ENCODE measurements at regions not wholly inside any gene's neighbourhood (a gene's known extent, or its start where the extent isn't known, plus 50 kb on each side); places are given as distances from the start of the nearest gene placed in this dataset.

DNA sequence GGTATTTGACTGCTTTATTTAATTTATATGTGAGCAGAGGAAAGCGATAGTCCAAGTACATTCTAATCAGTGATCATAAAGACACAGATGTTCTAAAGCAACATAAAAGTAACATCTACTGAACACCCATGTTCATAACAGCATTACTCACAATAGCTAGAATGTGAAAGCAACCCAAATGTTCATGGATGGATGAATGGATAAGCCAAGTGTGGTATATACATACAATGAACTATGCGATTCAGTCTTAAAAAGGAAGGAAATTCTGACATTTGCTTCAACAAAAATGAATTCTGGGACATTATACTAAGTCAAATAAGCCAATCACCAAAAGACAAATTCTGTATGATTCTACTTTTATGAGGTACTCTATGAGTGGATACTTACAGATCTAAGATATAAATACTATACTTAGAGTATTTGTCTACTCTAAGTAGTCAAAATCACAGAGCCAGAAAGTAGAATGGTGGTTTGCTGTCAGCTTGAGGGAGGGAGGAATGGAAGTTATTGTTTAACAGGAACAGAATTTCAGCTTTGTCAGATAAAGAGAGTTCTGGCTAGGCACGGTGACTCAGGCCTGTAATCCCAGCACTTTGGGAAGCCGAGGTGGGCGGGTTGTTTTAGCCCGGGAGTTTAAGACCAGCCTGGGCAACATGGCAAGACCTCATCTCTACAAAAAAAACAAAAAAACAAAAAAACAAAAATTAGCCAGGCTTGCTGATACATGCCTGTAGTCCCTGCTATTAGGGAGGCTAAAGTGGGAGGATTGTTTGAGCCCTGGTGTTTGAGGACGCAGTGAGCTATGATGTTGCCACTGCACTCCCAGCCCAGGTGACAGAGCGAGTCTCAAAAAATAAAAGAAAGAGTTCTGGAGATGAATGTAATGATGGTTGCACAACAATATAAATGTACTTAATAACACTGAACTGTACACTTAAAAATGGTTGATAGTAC is 79.7 kb upstream of the ARHGAP29 start:
- TF ChIP-seq, protein P1, sequence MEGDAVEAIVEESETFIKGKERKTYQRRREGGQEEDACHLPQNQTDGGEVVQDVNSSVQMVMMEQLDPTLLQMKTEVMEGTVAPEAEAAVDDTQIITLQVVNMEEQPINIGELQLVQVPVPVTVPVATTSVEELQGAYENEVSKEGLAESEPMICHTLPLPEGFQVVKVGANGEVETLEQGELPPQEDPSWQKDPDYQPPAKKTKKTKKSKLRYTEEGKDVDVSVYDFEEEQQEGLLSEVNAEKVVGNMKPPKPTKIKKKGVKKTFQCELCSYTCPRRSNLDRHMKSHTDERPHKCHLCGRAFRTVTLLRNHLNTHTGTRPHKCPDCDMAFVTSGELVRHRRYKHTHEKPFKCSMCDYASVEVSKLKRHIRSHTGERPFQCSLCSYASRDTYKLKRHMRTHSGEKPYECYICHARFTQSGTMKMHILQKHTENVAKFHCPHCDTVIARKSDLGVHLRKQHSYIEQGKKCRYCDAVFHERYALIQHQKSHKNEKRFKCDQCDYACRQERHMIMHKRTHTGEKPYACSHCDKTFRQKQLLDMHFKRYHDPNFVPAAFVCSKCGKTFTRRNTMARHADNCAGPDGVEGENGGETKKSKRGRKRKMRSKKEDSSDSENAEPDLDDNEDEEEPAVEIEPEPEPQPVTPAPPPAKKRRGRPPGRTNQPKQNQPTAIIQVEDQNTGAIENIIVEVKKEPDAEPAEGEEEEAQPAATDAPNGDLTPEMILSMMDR (IDR thresholded peaks at IDR 0.05) = no peak
- TF ChIP-seq POLR2A (IDR thresholded peaks at IDR 0.05) (no peak), POLR2AphosphoS5 (IDR thresholded peaks at IDR 0.05) (no peak), EP300 (IDR thresholded peaks at IDR 0.05) (no peak)

All from suprapubic skin (tissue), 4 donors.